NT2/D1 (cell line): ENCODE measurements at regions not wholly inside any gene's neighbourhood (a gene's known extent, or its start where the extent isn't known, plus 50 kb on each side); places are given as distances from the start of the nearest gene placed in this dataset.
"Not testable (repeated sequence)": the region's sequence is repeated elsewhere in the genome, so short reads cannot be mapped to it uniquely, and the experiment has no call there.

Experiments used
- DNase-seq: peaks from one replicate; pipeline ENCODE4 v3.0.0-alpha.2; 2011; ENCODE audit warnings: low read depth, low spot score
- H3K27me3 ChIP-seq: 2 replicates; pipeline ENCODE4 v1.6.0; 2011; ENCODE audit warnings: mild to moderate bottlenecking; ENCODE audit not compliant: insufficient read length, insufficient read depth
- H3K36me3 ChIP-seq: 2 replicates; pipeline ENCODE4 v1.6.1; 2011; ENCODE audit warnings: mild to moderate bottlenecking, low read length, mixed read lengths; ENCODE audit not compliant: insufficient read depth, insufficient read length
- H3K4me1 ChIP-seq: 2 replicates; pipeline ENCODE4 v1.5.1; 2011; ENCODE audit not compliant: insufficient read depth, insufficient read length
- H3K4me3 ChIP-seq: 2 replicates; pipeline ENCODE4 v1.5.1; 2011; ENCODE audit warnings: low read depth; ENCODE audit not compliant: insufficient read length
- H3K9ac ChIP-seq: 2 replicates; pipeline ENCODE4 v1.6.0; 2011; ENCODE audit warnings: low read depth; ENCODE audit not compliant: insufficient read length
- H3K9me3 ChIP-seq: 2 replicates; pipeline ENCODE4 v1.5.1; 2011; ENCODE audit warnings: mild to moderate bottlenecking, low read length; ENCODE audit not compliant: insufficient read depth
- SUZ12 ChIP-seq: IDR thresholded peaks from 2 replicates; pipeline ENCODE4 v1.6.1; 2011; ENCODE audit not compliant: insufficient read length, insufficient read depth; ENCODE audit errors: extremely low read depth
- YY1 ChIP-seq: IDR thresholded peaks from 2 replicates; pipeline ENCODE4 v1.6.1; 2011; ENCODE audit not compliant: insufficient read length, insufficient read depth
- ZNF274 ChIP-seq: IDR thresholded peaks from 2 replicates; pipeline ENCODE4 v1.6.1; 2011; ENCODE audit warnings: mild to moderate bottlenecking, low read depth, low read length

GRCh38 chr9:95691435-95691834 lies 174.7 kb upstream of the PTCH1 start:
- no peak for TF ChIP-seq ZNF274
- no peak for TF ChIP-seq YY1
- TF ChIP-seq SUZ12, result no peak

DNA sequence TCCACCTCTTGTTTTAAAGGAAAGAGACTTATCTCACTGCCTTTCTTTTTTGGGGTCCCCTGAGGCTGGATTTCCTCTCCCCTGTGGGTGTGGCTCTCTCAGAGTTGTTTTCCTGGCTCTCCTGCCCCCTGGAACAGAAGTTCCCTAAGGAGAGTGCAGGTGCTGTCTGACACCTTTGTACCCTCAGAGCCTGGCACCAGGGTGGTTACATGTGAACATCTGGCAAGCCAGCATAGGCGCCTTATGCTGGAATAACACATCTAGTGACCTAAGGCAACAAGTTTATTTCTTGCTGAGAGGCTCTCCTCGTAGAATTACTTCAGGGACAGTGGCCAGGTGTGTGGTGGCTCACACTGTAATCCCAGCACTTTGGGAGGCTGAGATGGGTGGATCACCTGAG lies 172.9 kb upstream of the PTCH1 start:
- DNase-seq, result no peak
- Histone ChIP-seq H3K9me3 (no peaks in the 10 kb centered on the region), H3K27me3 (no peaks in the 10 kb centered on the region), H3K4me3 (no peak overlapping the region), H3K9ac (no peak overlapping the region), H3K4me1 (no peaks in the 10 kb centered on the region), H3K36me3 (no peaks in the 10 kb centered on the region)
- TF ChIP-seq YY1, result no peak
- no peak for TF ChIP-seq ZNF274

More at GRCh38 chr9:95691435-95691834, 174.7 kb upstream of the PTCH1 start:
- no peak overlapping the region for H3K4me3 ChIP-seq
- peaks cover 4% of the 10 kb centered on the region; the same call in 1 of the 2 replicates for H3K9me3 ChIP-seq
- H3K27me3 ChIP-seq, result no peaks in the 10 kb centered on the region
- no peak for DNase-seq
- H3K36me3 ChIP-seq, result no peaks in the 10 kb centered on the region
- H3K4me1 ChIP-seq, result no peaks in the 10 kb centered on the region
- no peak overlapping the region for H3K9ac ChIP-seq

GRCh38 chr9:95684516-95684915 lies 167.7 kb upstream of the PTCH1 start:
- Histone ChIP-seq H3K4me1 (no peaks in the 10 kb centered on the region), H3K9ac (no peak overlapping the region), H3K27me3 (no peaks in the 10 kb centered on the region), H3K4me3 (no peak overlapping the region), H3K9me3 (peaks cover 9% of the 10 kb centered on the region; the same call in 1 of the 2 replicates), H3K36me3 (no peaks in the 10 kb centered on the region)
- no peak for DNase-seq
- no peak for TF ChIP-seq SUZ12

DNA sequence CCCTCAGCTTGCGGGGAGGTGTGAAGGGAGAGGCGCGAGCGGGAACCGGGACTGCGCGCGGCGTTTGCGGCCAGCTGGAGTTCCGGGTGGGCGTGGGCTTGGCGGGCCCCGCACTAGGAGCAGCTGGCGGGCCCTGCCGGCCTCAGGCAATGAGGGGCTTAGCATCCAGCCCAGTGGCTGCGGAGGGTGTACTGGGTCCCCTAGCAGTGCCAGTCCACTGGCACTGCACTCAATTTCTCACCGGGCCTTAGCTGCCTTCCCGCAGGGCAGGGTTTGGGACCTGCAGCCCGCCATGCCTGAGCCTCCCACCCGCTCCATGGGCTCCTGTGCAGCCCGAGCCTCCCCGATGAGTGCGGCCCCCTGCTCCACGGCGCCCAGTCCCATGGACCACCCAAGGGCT lies 163.5 kb upstream of the PTCH1 start:
- not testable (repeated sequence) for H3K4me3 ChIP-seq, H3K27me3 ChIP-seq, DNase-seq, H3K4me1 ChIP-seq, H3K9ac ChIP-seq, H3K36me3 ChIP-seq
- H3K9me3 ChIP-seq, result peaks cover 32% of the 10 kb centered on the region

- no peaks in the 10 kb centered on the region for H3K4me1 ChIP-seq
- TF ChIP-seq YY1, result no peak
- no peak for TF ChIP-seq SUZ12
- TF ChIP-seq ZNF274, result no peak
- H3K4me3 ChIP-seq, result no peak overlapping the region
- H3K36me3 ChIP-seq, result no peaks in the 10 kb centered on the region
- DNase-seq, result no peak
- H3K9ac ChIP-seq, result no peak overlapping the region
- peaks cover 32% of the 10 kb centered on the region for H3K9me3 ChIP-seq
- no peaks in the 10 kb centered on the region for H3K27me3 ChIP-seq
These were observed 163.1 kb upstream of the PTCH1 start for GRCh38 chr9:95679874-95680273.

- Histone ChIP-seq H3K9ac (no peak overlapping the region), H3K27me3 (no peaks in the 10 kb centered on the region), H3K4me1 (no peaks in the 10 kb centered on the region), H3K36me3 (no peaks in the 10 kb centered on the region), H3K4me3 (no peak overlapping the region), H3K9me3 (peaks cover 35% of the 10 kb centered on the region)
- TF ChIP-seq ZNF274 (no peak), SUZ12 (no peak), YY1 (no peak)
- no peak for DNase-seq
These were observed 162.0 kb upstream of the PTCH1 start for GRCh38 chr9:95678759-95679158.

- H3K27me3 ChIP-seq, result no peaks in the 10 kb centered on the region
- no peak for DNase-seq
- no peaks in the 10 kb centered on the region for H3K36me3 ChIP-seq
- peaks cover 6% of the 10 kb centered on the region; the same call in 1 of the 2 replicates for H3K9me3 ChIP-seq
- no peak overlapping the region for H3K9ac ChIP-seq
- TF ChIP-seq SUZ12, result no peak
- no peak for TF ChIP-seq ZNF274
- no peak for TF ChIP-seq YY1
- H3K4me1 ChIP-seq, result no peaks in the 10 kb centered on the region
- H3K4me3 ChIP-seq, result no peak overlapping the region
These were observed 153.4 kb upstream of the PTCH1 start for GRCh38 chr9:95670122-95670521.

DNA sequence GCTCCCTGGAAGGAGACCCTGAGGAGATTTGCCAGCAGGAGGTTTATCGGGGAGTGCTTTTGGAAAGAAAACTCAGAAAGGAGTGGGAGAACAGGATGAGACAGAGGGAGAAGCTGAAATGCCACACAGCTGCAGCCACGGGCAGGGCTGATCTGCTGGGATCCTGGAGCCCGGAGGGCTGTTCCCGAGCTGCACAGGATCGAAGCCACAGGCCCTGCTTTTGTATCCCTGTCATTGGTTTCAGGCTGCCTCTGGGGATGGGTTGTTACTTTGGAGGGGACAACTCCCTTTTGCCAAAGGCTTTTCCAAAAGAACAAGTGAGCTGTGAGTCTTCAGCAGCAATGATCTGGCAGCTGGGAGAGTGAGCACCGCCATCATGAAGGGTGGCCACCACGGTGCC lies 152.5 kb upstream of the PTCH1 start:
- no peak for DNase-seq
- no peak for TF ChIP-seq ZNF274
- no peak for TF ChIP-seq SUZ12
- TF ChIP-seq YY1, result no peak
- Histone ChIP-seq H3K4me3 (no peak overlapping the region), H3K27me3 (no peaks in the 10 kb centered on the region), H3K9ac (no peak overlapping the region), H3K9me3 (peaks cover 12% of the 10 kb centered on the region; the same call in 1 of the 2 replicates), H3K36me3 (no peaks in the 10 kb centered on the region), H3K4me1 (no peaks in the 10 kb centered on the region)
